Progenitor cell of endocrine pancreas (in vitro differentiated cells): ENCODE measurements at regions not wholly inside any gene's neighbourhood (a gene's known extent, or its start where the extent isn't known, plus 50 kb on each side); places are given as distances from the start of the nearest gene placed in this dataset.

Experiments
- DNase-seq: peaks from one replicate; pipeline ENCODE4 v3.0.0; 2021; ENCODE audit warnings: low spot score; ENCODE audit not compliant: unreplicated experiment
- H3K27ac Mint-ChIP-seq: 2 replicates; pipeline ENCODE4 v1.8.0; 2021; ENCODE audit warnings: mild to moderate bottlenecking, moderate library complexity, mixed read lengths
- H3K27me3 Mint-ChIP-seq: 2 replicates; pipeline ENCODE4 v1.8.0; 2021; ENCODE audit warnings: mixed read lengths
- H3K36me3 Mint-ChIP-seq: 2 replicates; pipeline ENCODE4 v1.8.0; 2022; ENCODE audit warnings: mixed read lengths; ENCODE audit not compliant: insufficient read depth
- H3K4me1 Mint-ChIP-seq: 2 replicates; pipeline ENCODE4 v1.8.0; 2021; ENCODE audit warnings: low read depth, mixed read lengths
- H3K4me3 Mint-ChIP-seq: 2 replicates; pipeline ENCODE4 v1.8.0; 2021; ENCODE audit warnings: low read depth, mild to moderate bottlenecking, moderate library complexity, mixed read lengths
- H3K9me3 Mint-ChIP-seq: 2 replicates; pipeline ENCODE4 v1.8.0; 2021; ENCODE audit warnings: low read depth, mixed read lengths
- TF ChIP-seq, protein P1 (sequence below): fragments of 200-600 bp; sonication (generic); IDR thresholded peaks from one replicate; pipeline ENCODE4 v1.5.0; 2021; ENCODE audit warnings: antibody characterized with exemption, mild to moderate bottlenecking; ENCODE audit not compliant: unreplicated experiment

DNA sequence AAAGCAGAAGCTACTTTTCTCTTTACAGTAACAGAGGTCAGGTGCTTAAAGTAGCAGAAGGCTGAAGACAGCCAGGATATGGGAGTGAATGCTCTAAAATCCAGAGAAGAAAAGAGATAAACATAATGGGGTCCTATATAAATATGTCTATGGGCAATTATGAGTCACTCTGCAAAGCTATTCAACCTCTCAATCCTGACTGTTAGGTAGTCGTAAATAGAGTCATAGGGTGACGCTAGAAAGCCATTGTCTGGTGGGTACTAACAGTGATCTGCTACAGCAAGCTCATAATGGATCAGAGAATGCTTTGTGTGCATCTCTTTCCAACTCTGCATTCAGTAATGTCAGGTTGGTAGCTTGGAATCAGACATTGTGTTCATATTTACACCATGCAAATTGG lies 53.5 kb upstream of the PDE5A start:
- Mint-ChIP-seq H3K9me3 (peaks cover 6% of the 10 kb centered on the region), H3K4me1 (peaks cover 23% of the 10 kb centered on the region), H3K4me3 (no peak overlapping the region), H3K27me3 (no peaks in the 10 kb centered on the region), H3K27ac (no peak overlapping the region), H3K36me3 (no peaks in the 10 kb centered on the region)
- TF ChIP-seq, protein P1, sequence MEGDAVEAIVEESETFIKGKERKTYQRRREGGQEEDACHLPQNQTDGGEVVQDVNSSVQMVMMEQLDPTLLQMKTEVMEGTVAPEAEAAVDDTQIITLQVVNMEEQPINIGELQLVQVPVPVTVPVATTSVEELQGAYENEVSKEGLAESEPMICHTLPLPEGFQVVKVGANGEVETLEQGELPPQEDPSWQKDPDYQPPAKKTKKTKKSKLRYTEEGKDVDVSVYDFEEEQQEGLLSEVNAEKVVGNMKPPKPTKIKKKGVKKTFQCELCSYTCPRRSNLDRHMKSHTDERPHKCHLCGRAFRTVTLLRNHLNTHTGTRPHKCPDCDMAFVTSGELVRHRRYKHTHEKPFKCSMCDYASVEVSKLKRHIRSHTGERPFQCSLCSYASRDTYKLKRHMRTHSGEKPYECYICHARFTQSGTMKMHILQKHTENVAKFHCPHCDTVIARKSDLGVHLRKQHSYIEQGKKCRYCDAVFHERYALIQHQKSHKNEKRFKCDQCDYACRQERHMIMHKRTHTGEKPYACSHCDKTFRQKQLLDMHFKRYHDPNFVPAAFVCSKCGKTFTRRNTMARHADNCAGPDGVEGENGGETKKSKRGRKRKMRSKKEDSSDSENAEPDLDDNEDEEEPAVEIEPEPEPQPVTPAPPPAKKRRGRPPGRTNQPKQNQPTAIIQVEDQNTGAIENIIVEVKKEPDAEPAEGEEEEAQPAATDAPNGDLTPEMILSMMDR = no peak
- no peak for DNase-seq

DNA sequence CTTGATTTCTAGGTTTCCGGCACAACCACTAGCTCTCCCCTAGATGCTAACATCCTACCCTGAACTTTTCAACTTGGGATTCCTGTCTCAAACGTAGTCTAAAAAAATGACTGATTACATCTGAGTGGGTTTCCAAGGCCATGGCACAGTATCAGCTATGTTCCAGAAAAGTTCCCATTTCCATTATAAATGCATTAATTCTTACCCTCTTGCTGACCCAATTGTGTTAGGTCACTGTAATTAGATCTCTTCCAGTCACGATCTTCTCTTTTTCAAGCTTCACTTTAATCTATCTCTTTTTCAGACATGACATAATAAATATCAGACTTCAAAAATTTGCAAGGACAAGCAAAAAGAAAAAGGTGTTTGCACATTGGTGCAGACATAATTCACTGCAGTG lies 50.6 kb upstream of the PDE5A start:
- Mint-ChIP-seq H3K4me3 (no peak overlapping the region), H3K36me3 (no peaks in the 10 kb centered on the region), H3K9me3 (peaks cover 7% of the 10 kb centered on the region), H3K27ac (no peak overlapping the region), H3K4me1 (peaks cover 17% of the 10 kb centered on the region), H3K27me3 (no peaks in the 10 kb centered on the region)
- no peak for DNase-seq
- TF ChIP-seq, protein P1 = no peak

DNA sequence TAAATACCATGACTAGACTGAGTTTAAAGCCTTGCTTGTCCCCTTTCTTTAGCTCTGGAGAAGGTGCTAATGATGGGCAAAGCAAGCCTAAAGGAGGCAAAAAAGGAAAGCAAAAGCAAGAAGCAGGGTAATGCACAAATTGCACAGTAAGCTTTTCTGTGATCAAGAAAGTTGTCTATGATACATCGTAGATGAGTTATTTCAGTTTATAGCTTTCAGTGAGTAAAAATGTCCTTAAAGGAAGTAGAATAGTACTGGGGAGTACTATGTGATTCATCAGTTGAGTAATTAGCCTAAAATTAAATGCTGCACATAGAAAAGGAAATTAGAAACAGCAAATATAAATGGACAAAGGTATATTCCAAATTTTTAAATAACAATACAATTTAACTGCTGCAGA lies 50.2 kb upstream of the PDE5A start:
- Mint-ChIP-seq H3K4me1 (peaks cover 16% of the 10 kb centered on the region), H3K27me3 (no peaks in the 10 kb centered on the region), H3K36me3 (no peaks in the 10 kb centered on the region), H3K27ac (no peak overlapping the region), H3K4me3 (no peak overlapping the region), H3K9me3 (peaks cover 7% of the 10 kb centered on the region)
- TF ChIP-seq, protein P1 = no peak
- DNase-seq = no peak
